ENCODE measurements at regions not wholly inside any gene's neighbourhood (a gene's known extent, or its start where the extent isn't known, plus 50 kb on each side); places are given as distances from the start of the nearest gene placed in this dataset.

DNA sequence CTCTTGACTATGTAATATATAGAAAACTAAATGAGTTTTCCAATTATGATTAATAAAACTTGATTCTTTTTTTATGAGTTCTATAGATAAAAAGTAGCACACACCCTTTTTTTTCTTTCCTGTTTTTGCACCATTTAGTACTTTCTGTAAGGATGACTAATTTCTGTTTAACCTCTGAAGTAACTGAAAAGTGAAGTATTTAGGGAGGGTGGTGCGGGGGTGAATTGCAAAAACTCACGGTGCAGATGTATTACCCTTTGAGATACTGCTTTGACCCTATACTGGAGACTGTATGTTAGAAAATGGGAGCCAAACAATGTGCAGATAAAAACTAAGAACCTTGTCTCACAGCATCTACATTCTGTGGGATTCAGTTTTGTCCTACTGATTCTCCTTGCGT lies 471.6 kb downstream of the DTHD1 start:
- Histone ChIP-seq H3K9me3 (no peaks in the 10 kb centered on the region), H3K4me1 (no peaks in the 10 kb centered on the region), H3K27ac (no peak overlapping the region), H3K27me3 (no peaks in the 10 kb centered on the region), H3K4me3 (no peak overlapping the region), H3K36me3 (no peaks in the 10 kb centered on the region)
- ATAC-seq: no peak
- TF ChIP-seq EP300 (IDR thresholded peaks at IDR 0.05) (no peak), POLR2AphosphoS5 (IDR thresholded peaks at IDR 0.05) (no peak), POLR2A (IDR thresholded peaks at IDR 0.05) (no peak)
- TF ChIP-seq, protein P1, sequence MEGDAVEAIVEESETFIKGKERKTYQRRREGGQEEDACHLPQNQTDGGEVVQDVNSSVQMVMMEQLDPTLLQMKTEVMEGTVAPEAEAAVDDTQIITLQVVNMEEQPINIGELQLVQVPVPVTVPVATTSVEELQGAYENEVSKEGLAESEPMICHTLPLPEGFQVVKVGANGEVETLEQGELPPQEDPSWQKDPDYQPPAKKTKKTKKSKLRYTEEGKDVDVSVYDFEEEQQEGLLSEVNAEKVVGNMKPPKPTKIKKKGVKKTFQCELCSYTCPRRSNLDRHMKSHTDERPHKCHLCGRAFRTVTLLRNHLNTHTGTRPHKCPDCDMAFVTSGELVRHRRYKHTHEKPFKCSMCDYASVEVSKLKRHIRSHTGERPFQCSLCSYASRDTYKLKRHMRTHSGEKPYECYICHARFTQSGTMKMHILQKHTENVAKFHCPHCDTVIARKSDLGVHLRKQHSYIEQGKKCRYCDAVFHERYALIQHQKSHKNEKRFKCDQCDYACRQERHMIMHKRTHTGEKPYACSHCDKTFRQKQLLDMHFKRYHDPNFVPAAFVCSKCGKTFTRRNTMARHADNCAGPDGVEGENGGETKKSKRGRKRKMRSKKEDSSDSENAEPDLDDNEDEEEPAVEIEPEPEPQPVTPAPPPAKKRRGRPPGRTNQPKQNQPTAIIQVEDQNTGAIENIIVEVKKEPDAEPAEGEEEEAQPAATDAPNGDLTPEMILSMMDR (IDR thresholded peaks at IDR 0.05): no peak
- 65 to 75% methylated on average over 2 to 3 of the region's 3 CpGs for WGBS, 2 donors (ENCODE audit: low coverage in 1 of 2)

DNA sequence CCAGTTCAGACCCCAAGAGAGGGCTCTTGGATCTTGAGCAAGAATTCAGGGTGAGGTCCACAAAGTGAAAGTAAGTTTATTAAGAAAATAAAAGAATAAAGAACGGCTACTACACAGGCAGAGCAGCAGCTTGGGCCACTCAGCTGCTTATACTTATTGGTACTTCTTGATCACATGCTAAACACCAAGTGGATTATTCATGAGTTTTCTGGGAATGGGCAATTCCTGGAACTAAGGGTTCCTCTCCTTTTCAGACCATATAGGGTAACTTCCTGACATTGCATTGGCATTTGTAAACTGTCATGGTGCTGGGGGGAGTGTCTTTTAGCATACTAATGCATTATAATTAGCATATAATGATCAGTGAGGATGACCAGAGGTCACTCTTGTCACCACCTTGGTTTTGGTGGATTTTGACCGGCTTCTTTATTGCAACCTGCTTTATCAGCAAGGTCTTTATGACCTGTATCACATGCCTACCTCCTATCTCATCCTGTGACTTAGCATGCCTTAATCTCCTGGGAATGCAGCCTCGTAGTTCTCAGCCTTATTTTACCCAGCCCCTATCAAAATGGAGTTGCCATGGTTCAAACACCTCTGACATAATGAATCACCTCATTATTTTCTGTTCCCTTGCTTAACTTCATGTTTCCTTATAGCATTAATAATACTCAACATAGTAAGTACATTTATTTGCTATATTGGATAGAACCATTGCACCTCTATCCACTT lies 476.3 kb downstream of the DTHD1 start:
- Histone ChIP-seq H3K36me3 (no peaks in the 10 kb centered on the region), H3K4me3 (no peak overlapping the region), H3K4me1 (no peaks in the 10 kb centered on the region), H3K27me3 (no peaks in the 10 kb centered on the region), H3K27ac (no peak overlapping the region), H3K9me3 (no peaks in the 10 kb centered on the region)
- WGBS, 2 donors (ENCODE audit: low coverage in 1 of 2): 74% methylated on average over 3 of the region's 3 CpGs
- TF ChIP-seq POLR2AphosphoS5 (IDR thresholded peaks at IDR 0.05) (no peak), EP300 (IDR thresholded peaks at IDR 0.05) (no peak), POLR2A (IDR thresholded peaks at IDR 0.05) (no peak)
- TF ChIP-seq, protein P1 (IDR thresholded peaks at IDR 0.05): no peak
- no peak for ATAC-seq

DNA sequence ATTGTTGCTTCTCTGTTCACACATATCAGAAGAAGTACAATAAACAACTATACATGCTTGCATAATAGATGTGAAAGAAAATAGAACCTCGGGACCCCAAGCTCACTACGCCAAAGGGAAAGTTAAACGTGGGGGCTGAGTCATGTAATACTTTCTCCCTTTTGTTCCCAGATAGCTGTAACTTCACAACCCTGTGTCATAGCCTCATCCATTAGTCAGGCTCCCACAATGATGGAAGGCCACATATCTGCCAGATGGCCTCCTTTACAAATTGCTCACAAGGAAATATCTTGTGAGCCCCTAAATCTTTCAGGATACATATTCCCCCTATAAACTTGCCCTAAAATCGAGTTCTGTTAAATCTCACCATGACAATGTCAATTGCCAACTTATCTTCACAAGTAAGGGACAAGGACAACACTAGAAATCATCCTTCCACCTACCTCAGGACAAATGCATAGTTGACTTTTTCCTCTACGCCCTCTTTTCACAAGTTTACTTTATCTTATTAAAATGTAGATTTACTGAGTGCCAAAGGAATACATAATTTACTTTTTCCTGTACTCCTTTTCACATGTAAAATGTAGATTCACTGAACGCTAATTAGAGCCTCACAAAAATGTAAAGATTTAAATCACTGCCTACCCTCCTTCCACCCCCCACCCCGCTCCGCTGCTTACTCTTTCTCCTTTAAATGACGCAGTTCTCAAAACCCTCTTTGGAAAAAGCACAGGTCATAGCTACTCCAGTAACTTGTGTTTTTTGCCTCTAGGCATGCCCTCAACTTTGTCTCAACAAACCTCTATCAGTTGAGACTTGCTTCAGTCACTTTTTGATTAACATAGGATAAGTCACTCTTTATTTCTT lies 477.1 kb downstream of the DTHD1 start:
- Histone ChIP-seq H3K4me1 (no peaks in the 10 kb centered on the region), H3K4me3 (no peak overlapping the region), H3K36me3 (no peaks in the 10 kb centered on the region), H3K27me3 (no peaks in the 10 kb centered on the region), H3K27ac (no peak overlapping the region), H3K9me3 (no peaks in the 10 kb centered on the region)
- ATAC-seq: no peak
- TF ChIP-seq, protein P1 (IDR thresholded peaks at IDR 0.05): no peak
- no peak for TF ChIP-seq POLR2A (IDR thresholded peaks at IDR 0.05)
- no peak for TF ChIP-seq POLR2AphosphoS5 (IDR thresholded peaks at IDR 0.05)
- TF ChIP-seq EP300 (IDR thresholded peaks at IDR 0.05): no peak
- WGBS, 2 donors (ENCODE audit: low coverage in 1 of 2): 65 to 66% methylated on average over 6 to 9 of the region's 9 CpGs

DNA sequence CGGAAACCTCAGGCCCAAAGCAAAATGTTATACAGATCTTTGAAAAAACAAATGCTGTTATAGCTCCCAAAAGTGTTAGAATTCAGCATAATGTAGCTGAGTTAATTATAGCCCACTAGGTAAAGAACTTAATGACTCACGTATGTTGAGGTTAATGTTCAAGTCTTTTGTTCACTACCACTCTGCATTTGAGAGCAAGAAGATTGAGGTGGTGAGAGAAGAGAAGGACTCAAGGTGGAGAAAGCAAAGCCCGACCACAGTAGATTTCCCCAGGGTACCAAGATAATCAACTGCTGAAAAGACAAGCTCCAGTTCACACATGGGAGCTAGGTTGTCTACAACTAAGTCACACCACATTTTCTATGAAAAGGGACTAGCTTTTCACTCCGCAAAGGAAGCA lies 480.2 kb downstream of the DTHD1 start:
- Histone ChIP-seq H3K9me3 (no peaks in the 10 kb centered on the region), H3K36me3 (no peaks in the 10 kb centered on the region), H3K27me3 (no peaks in the 10 kb centered on the region), H3K4me3 (no peak overlapping the region), H3K4me1 (no peaks in the 10 kb centered on the region), H3K27ac (no peak overlapping the region)
- WGBS, 2 donors (ENCODE audit: low coverage in 1 of 2): 65 to 81% methylated on average over 4 of the region's 4 CpGs
- ATAC-seq: no peak
- TF ChIP-seq POLR2A (IDR thresholded peaks at IDR 0.05) (no peak), POLR2AphosphoS5 (IDR thresholded peaks at IDR 0.05) (no peak), EP300 (IDR thresholded peaks at IDR 0.05) (no peak)
- TF ChIP-seq, protein P1 (IDR thresholded peaks at IDR 0.05): no peak
